Nephron progenitor cell (in vitro differentiated cells): ENCODE measurements at regions not wholly inside any gene's neighbourhood (a gene's known extent, or its start where the extent isn't known, plus 50 kb on each side); places are given as distances from the start of the nearest gene placed in this dataset.

Experiments used
- DNase-seq: peaks from one replicate; pipeline ENCODE4 v3.0.0; 2021
- H3K27ac Mint-ChIP-seq: 2 replicates; pipeline ENCODE4 v1.8.0; 2021; ENCODE audit warnings: mild to moderate bottlenecking, moderate library complexity, mixed read lengths
- H3K27me3 Mint-ChIP-seq: 2 replicates; pipeline ENCODE4 v1.8.0; 2021; ENCODE audit warnings: mild to moderate bottlenecking, low read depth, mixed read lengths; ENCODE audit not compliant: poor library complexity
- H3K36me3 Mint-ChIP-seq: 2 replicates; pipeline ENCODE4 v1.8.0; 2021; ENCODE audit warnings: low read depth, mixed read lengths
- H3K4me1 Mint-ChIP-seq: 2 replicates; pipeline ENCODE4 v1.8.0; 2021; ENCODE audit warnings: mixed read lengths
- H3K4me3 Mint-ChIP-seq: 2 replicates; pipeline ENCODE4 v1.8.0; 2021; ENCODE audit warnings: mild to moderate bottlenecking, moderate library complexity, mixed read lengths
- H3K9me3 Mint-ChIP-seq: 2 replicates; pipeline ENCODE4 v1.8.0; 2021; ENCODE audit warnings: mild to moderate bottlenecking, moderate library complexity, mixed read lengths
- CTCF ChIP-seq: fragments of 200-600 bp; sonication (generic); IDR thresholded peaks from 2 replicates; pipeline ENCODE4 v1.5.0; 2021; ENCODE audit warnings: antibody characterized with exemption

- Mint-ChIP-seq H3K36me3 (peaks cover 8% of the 10 kb centered on the region), H3K4me3 (no peak overlapping the region), H3K27ac (no peak overlapping the region), H3K4me1 (no peaks in the 10 kb centered on the region), H3K27me3 (peaks cover 16% of the 10 kb centered on the region), H3K9me3 (peaks cover 36% of the 10 kb centered on the region)
- DNase-seq, result no peak
- no peak for TF ChIP-seq CTCF
Observed at GRCh38 chr5:135156715-135157404, 122.8 kb upstream of the PITX1 start.

GRCh38 chr5:135156337-135156714 lies 122.3 kb upstream of the PITX1 start:
- no peak for DNase-seq
- no peaks in the 10 kb centered on the region for H3K4me1 Mint-ChIP-seq
- no peak for TF ChIP-seq CTCF
- H3K27ac Mint-ChIP-seq, result no peak overlapping the region
- peaks cover 8% of the 10 kb centered on the region for H3K36me3 Mint-ChIP-seq
- H3K27me3 Mint-ChIP-seq, result peaks cover 11% of the 10 kb centered on the region
- H3K9me3 Mint-ChIP-seq, result peaks cover 36% of the 10 kb centered on the region
- no peak overlapping the region for H3K4me3 Mint-ChIP-seq

GRCh38 chr5:135155616-135156214 lies 121.7 kb upstream of the PITX1 start:
- Mint-ChIP-seq H3K4me1 (no peaks in the 10 kb centered on the region), H3K27me3 (peaks cover 11% of the 10 kb centered on the region), H3K36me3 (peaks cover 8% of the 10 kb centered on the region), H3K4me3 (no peak overlapping the region), H3K27ac (no peak overlapping the region), H3K9me3 (peaks cover 33% of the 10 kb centered on the region)
- no peak for TF ChIP-seq CTCF
- DNase-seq, result no peak

GRCh38 chr5:135154961-135155360 lies 120.9 kb upstream of the PITX1 start:
- Mint-ChIP-seq H3K27me3 (peaks cover 8% of the 10 kb centered on the region), H3K27ac (no peak overlapping the region), H3K4me3 (no peak overlapping the region), H3K4me1 (no peaks in the 10 kb centered on the region), H3K9me3 (peaks cover 27% of the 10 kb centered on the region), H3K36me3 (peaks cover 8% of the 10 kb centered on the region)
- DNase-seq, result no peak
- TF ChIP-seq CTCF, result no peak

- no peaks in the 10 kb centered on the region for H3K4me1 Mint-ChIP-seq
- H3K9me3 Mint-ChIP-seq, result peaks cover 19% of the 10 kb centered on the region
- peaks cover 8% of the 10 kb centered on the region for H3K27me3 Mint-ChIP-seq
- no peak overlapping the region for H3K27ac Mint-ChIP-seq
- TF ChIP-seq CTCF, result no peak
- no peak overlapping the region for H3K4me3 Mint-ChIP-seq
- DNase-seq, result no peak
- H3K36me3 Mint-ChIP-seq, result peaks cover 6% of the 10 kb centered on the region
Observed at GRCh38 chr5:135154197-135154596, 120.2 kb upstream of the PITX1 start.

GRCh38 chr5:135153661-135154060 lies 119.6 kb upstream of the PITX1 start:
- no peak overlapping the region for H3K4me3 Mint-ChIP-seq
- no peak for TF ChIP-seq CTCF
- peaks cover 8% of the 10 kb centered on the region for H3K27me3 Mint-ChIP-seq
- H3K36me3 Mint-ChIP-seq, result peaks cover under 1% of the 10 kb centered on the region
- peaks cover 14% of the 10 kb centered on the region for H3K9me3 Mint-ChIP-seq
- no peaks in the 10 kb centered on the region for H3K4me1 Mint-ChIP-seq
- no peak for DNase-seq
- no peak overlapping the region for H3K27ac Mint-ChIP-seq
